ENCODE measurements at regions not wholly inside any gene's neighbourhood (a gene's known extent, or its start where the extent isn't known, plus 50 kb on each side); places are given as distances from the start of the nearest gene placed in this dataset.

DNA sequence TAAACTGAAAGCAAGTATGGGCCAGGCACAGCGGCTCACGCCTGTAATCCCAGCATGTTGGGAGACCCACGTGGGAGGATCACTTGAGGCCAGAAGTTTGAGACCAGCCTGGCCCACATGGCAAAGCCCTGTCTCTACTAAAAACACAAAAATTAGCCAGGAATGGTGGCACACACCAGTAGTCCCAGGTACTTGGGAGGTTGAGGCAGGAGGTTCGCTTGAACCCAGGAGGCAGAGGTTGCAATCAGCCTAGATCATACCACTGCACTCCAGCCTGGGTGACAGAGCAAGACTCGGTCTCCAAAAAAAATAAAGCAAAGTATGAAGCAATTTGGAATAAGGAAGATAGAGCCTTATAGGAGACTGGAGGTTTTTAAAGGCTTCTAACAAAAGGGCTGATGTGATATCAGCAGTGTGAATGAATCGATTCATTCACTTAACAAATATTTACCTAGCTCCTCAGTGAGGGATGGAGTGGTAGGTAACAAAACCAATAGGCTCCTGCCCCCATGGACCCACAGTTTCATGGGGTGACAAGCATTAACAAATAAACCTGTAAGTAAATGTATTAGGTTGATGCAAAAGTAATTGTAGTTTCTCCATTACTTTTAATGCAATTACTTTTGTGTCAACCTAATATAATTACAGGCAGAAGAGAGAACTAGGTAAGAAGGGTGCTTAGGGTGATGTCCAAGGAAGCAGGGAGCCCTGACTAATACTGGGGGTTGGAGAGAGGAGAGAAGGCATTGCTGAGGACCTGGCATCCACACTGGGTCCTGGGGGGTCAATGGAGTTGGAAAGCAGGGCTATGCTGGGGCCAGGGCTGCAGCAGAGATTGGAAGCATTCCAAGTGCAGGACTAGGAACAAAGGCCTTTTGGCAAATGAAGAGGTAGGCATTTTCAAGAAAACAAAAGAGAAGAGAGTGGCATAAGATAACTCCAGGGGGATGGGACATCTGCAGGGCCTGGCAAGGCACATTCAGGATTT lies 195.4 kb upstream of the ARL4C start:
- no peak for DNase-seq

DNA sequence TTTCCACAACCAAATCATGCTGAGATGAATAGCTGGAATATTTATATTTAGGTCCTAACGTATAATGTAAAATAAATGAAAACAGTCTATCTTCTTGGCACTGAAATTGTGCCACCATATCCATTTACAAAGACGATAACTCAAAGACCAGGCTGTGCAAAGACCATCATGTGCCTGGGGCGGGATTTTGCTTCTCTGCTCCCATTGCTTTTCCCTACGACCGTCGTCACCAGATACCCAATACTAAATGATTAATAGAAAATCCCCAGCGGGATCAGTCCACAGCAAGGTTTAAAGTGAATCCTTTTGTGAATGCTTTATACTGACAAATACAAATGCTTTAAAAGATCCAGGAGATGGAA lies 194.3 kb upstream of the ARL4C start:
- DNase-seq, result no peak

DNA sequence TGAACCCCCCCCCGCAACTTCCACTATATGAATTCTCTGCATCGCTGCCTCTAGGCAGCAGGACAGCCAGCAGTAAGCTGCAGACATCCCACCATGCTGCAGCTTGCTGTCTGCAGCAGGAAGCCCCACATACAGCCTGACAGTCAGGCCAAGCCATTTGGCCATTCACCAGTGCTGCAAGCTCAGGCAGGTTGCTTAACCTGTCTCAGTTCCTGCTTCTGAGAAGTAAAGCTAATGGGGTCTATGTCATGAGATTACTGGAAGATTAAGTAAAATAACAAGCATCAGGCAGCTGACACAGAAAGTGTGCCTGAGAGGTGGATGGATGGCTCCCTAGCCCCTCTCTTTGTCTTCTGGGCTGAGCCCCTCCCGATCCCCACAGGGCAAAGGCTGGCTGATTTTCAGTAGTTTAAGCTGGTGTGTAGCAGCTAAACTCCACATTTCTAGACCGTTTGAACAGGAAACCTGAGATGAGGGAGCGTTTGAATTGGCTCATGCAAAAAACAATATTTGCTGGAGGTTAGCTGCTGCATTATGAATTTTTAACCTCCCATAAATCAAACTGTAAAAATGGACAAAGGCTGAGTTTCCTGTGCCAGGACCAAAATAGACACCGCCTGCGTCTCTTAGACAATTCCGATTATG lies 193.8 kb upstream of the ARL4C start:
- no peak for DNase-seq

- DNase-seq, result no peak
Measured at GRCh38 chr2:234689911-234690379, 193.1 kb upstream of the ARL4C start.

DNA sequence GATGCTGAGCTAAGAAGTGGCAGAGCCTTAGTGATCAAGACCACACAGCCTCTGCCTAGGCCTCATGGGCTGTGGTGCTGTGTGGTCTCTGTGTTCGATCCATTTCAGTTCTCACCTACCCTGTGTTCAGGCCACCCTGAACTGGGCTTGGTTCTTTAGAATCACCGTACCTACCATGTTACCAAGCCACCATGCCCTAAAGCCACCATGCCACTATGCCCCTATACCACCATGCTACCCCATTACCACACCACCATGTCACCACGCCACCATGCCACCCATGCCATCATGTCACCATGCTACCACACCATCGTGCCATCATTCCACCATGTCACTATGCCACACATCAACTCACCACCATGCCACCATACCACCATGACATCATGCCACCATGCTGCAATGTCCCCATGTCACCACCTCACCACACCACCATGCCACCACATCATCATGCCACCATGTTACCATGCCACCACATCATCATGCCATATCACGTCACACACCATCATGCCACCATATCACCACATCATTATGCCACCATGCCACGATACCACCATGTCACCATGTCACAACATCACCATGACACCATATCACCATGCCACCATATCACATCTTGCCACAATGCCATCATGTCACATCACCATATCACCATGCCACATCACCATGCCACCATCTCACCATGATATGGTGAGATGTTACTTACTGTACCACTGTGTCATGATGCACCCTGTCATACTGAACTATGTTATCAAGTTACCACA lies 191.0 kb upstream of the ARL4C start:
- DNase-seq, result no peak

DNA sequence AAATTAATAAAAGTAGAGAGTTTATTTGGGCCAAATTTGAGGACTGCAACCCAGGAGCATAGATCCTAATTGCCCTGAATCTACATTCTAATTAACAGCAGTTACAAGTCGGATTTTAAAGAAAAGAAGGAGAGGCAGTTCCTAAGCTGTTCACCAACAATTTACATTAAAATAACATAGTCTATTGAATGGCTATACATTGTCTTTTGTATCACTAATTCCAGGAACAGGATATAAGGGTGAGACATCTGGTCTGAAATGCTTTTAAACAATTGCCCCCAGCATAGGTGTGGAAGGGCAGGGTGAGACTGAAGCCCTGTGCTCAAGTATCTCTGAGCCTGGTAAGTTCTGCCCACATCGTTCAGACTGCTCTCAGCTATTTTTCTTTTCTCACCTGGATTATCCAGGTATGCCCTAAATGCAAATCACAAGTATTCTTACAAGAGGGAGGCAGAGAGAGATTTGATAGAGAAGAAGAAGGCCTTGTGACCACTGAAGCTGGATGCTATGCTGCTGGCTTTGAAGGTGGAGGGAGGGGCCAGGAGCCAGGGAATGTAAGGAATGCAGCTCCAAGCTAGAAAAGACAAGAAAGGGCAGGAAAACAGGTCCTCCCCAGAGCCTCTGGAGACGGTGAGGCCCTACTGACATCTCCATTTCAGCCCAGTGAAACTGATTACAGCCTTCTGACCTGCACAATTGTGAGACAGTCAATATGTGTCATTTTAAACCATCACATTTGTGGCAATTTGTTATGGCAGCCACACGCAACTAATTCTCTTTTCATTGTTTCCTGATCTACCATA lies 189.4 kb upstream of the ARL4C start:
- no peak for DNase-seq

- DNase-seq, result no peak
Measured at GRCh38 chr2:234684466-234684865, 187.6 kb upstream of the ARL4C start.

- DNase-seq, result no peak
Measured at GRCh38 chr2:234683950-234684349, 187.1 kb upstream of the ARL4C start.

DNA sequence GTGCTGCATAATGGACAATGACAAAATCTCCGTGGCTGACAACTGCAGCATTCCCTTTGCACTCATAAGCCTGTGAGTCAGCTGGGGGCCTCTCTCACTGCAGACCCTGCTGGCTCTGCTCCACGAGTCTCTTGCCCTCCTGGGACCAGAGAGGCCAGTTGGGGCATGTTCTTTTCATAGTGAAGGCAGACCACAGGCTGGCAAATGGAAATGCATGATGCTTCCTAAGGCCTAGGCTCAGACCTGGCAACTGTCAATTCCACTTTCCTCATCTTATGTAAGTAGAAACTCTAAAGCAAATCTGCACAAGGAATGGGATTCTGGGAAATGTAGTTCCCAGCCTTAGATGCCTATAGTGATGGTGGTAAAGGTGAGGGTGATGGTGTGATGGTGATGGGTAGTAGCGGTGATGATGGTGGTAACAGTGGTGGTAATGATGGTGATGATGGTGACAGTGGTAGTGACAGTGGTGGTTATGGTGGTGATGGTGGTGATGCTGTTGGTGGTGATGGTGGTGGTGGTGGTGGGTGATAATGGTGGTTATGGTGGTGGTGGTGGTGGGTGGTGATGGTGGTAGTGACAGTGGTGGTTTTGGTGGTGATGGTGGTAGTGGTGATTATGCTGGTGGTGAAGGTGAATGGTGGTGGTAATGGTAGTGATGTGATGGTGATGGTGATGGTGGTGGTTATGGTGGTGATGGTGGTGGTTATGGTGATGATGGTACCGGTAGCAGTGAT lies 185.8 kb upstream of the ARL4C start:
- DNase-seq, result no peak

DNA sequence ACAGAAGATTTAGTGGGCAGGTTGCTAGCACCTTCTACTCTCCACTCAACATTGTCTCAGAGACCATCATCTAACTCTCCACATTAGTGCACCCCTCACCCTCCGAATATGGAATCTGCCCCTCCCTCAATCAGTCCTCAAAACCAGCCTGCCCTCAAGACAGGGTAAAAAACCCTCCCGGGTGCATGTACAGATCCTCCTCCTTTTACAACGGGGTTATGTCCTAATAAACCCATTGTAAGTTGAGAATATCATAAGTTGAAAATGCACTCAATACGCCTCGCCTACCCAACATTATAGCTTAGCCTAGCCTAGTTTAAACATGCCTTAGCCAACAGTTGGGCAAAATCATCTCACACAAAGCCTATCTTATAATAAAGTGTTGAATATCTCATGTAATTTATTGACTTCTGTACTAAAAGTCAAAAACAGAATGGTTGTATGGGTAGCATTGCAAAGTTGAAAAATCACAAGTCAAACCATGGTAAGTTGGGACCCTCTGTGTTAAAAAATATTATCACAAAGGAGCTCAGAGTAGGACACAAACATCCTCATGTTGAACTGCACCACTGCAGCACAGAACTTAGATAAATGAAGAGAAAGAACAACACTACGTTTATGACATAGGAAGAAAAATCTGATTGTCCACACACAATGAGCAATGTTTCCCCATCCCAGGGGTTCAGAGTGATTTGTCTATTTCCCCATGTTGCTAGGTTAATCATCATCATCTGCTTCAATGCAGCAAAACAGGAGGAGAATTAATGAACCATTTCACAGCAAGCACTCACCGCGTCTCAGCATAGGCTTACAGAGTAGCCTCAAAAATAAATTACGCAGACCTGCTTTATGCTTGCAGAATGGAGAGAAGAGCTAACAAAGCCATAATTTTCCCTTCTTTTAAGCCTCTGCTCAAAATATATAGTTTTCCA lies 184.1 kb upstream of the ARL4C start:
- DNase-seq, result no peak

DNA sequence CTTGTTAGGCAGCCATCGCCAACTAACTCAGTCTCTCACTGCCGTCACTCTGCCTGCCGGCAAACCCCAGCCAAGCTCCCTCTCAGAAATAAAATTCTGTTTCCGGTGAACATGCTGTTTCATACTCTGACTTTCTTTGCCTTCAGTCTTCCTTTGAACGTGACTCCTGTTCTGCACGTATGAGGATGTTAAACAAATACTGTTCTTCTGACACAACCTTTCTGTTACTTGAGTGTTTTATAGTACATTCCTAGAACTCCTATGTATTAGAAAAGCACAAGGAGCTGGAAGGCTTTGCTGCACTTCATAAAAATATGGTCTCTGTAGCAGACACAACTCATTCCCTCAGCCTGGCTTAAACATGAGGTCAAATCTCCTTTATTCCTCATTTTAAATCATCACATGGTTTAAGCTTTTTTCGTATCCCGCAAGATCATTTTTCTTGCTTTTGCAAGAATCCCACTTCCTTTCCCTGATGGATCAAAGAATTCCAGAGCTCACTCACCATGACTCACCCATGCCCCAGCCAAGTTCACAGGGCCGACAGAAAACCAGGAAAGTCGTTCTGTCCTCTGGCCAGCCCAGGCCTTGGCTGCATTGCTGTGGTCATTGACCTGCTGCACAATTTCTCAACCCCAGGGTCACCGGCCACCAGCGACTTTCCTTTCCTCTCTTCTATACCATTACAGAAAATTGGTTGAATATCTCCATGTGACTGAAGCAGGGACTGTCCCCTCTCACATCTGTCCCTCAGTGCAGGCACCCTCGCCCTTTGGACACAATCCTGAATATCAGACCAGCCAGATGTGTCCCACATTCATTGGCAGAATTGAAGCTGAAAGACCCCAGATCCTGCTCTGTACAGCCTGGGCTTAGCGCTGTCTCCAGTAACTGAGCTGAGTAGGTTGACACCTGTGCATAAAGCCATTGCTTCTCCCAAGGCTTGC lies 183.1 kb upstream of the ARL4C start:
- DNase-seq, result no peak

- DNase-seq, result no peak
Measured at GRCh38 chr2:234679301-234679740, 182.4 kb upstream of the ARL4C start.

- DNase-seq, result no peak
Measured at GRCh38 chr2:234678711-234679110, 181.8 kb upstream of the ARL4C start.

DNA sequence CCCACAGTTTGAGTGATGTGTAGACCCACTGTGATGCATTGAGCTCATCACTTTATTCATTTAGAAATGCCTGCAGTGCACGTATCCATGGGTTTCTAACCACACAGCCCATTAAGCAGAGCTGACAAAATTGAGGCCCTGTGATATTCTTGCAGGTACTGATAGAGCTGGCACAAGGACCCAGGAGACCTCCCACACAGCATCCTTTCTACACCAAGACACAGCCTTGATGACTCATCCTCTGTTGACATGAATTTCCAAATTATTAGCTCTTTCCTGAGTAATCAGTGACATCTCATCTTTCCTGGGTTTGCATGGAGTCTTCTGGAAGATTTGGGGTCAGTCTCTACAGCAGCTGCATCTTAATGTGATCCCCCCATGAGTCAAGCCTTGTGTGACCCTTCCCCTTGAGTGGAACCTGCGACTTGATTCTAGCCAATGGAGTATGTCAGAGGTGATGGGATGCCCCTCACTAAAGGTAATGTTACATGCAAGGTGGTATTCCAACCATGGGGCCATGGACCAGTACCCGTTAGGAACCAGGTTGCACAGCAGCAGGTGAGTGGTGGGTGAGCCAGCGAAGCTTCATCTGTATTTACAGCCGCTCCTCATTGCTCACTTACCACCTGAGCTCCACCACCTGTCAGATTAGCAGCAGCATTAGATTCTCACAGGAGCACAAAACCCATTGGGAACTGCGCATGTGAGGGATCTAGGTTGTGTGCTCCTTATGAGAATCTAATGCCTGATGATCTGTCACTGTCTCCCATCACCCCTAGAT lies 181.1 kb upstream of the ARL4C start:
- DNase-seq, result no peak

GRCh38 chr2:234676783-234677450 lies 180.0 kb upstream of the ARL4C start:
- no peak for DNase-seq

DNA sequence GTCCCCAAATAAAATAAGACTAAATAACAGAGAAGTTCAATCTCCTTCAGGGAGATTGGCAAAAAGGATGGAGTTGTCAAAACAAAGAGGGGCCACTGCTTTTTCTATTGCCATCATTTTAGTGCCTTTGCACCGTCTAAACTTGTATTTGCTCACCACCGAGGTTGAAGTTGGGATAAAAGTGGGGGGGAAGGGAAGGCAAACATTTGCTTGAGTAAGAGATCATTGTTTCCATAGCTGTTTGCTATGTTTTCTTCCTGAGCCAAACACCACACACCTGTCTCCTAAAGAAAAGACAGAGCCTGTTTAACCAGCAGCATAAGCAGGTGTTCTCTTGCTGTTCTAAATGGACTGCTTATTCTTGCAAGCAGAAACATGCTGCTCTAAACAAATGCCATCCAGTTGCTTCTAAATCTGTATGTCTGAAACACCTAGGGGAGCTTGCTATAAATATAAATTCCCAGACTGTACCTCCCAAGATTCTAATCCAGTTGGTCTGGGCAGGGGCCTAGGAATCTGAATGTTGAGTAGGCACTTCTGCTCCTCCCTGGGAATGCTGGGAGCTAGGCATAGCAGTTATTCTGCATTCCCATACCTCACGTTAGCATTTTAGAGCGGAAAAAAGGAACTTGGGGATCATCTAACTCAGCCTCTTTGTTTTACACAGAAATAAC lies 179.4 kb upstream of the ARL4C start:
- DNase-seq, result no peak

DNA sequence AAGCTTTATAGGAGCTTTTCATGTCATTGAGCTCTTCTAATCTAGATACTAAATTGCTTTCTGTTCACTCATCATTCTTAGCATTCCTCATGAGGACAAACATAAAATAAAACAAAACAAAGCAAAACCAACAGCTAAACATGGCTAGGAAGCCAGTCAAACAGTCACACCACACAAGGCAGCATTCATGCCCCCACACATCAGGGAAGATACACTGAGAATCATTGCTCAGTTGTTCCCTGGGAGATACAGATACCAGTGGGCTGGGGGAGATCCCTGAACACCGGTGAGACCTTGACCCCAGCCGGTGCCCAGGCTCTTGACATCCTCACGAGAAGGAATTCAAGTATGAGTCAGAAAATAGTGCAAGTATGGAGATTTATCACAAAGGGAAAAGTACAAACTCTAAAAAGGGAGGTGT lies 177.9 kb upstream of the ARL4C start:
- no peak for DNase-seq
